ENCODE measurements at regions not wholly inside any gene's neighbourhood (a gene's known extent, or its start where the extent isn't known, plus 50 kb on each side); places are given as distances from the start of the nearest gene placed in this dataset.
"Not testable (repeated sequence)": the region's sequence is repeated elsewhere in the genome, so short reads cannot be mapped to it uniquely, and the experiment has no call there.

DNA sequence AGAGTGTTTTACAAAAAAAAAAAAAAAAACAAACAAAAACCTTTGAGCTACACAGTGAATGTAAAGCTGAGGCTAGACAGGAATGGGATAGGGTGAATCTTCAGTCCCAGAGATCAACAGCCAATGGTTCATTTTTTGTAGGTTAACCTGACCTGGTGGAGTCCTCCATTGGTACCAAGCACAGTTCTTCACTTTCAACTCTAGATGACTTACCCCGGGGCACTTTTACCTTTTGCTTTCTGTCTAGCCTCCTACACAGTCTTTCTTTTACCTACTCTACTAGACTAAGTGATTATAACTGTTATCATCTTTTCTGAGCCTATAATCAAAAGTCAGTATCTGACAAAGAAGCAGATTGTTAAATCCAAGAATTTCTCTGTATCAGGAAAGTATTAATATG lies 50.9 kb downstream of the ANXA2R start:
- H3K4me1 Mint-ChIP-seq = peaks cover 18% of the 10 kb centered on the region

DNA sequence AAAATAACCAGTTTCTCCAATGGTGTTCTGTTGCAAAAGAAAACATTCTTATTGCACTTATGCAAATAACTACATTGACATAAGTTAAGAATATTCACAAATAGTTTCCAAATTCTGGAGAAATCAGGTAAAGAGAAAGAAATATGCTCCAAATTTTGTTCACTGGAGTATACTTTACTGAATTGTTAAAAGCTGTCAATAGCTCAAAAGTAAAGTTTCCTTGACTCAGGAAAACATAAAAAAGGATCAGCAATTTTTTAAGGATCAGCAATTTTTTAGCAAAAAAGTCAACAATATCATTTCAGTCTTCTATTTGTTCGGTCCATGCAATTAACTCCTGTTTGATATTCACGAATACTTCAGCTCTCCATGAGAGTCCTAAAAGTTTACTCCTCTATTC lies 51.6 kb downstream of the ANXA2R start:
- Mint-ChIP-seq H3K27ac (no peak overlapping the region), H3K9me3 (peaks cover 48% of the 10 kb centered on the region), H3K27me3 (ENCODE audit: low read depth, poor library complexity) (peaks cover 73% of the 10 kb centered on the region), H3K4me3 (no peak overlapping the region), H3K36me3 (ENCODE audit: low read depth) (peaks cover 4% of the 10 kb centered on the region), H3K4me1 (peaks cover 13% of the 10 kb centered on the region)
- TF ChIP-seq, protein P1, sequence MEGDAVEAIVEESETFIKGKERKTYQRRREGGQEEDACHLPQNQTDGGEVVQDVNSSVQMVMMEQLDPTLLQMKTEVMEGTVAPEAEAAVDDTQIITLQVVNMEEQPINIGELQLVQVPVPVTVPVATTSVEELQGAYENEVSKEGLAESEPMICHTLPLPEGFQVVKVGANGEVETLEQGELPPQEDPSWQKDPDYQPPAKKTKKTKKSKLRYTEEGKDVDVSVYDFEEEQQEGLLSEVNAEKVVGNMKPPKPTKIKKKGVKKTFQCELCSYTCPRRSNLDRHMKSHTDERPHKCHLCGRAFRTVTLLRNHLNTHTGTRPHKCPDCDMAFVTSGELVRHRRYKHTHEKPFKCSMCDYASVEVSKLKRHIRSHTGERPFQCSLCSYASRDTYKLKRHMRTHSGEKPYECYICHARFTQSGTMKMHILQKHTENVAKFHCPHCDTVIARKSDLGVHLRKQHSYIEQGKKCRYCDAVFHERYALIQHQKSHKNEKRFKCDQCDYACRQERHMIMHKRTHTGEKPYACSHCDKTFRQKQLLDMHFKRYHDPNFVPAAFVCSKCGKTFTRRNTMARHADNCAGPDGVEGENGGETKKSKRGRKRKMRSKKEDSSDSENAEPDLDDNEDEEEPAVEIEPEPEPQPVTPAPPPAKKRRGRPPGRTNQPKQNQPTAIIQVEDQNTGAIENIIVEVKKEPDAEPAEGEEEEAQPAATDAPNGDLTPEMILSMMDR (IDR thresholded peaks at IDR 0.05) = no peak
- no peak for DNase-seq

More for the DNA sequence above, 50.9 kb downstream of the ANXA2R start:
- H3K27me3 Mint-ChIP-seq (ENCODE audit: low read depth, poor library complexity) = peaks cover 77% of the 10 kb centered on the region
- TF ChIP-seq, protein P1 (IDR thresholded peaks at IDR 0.05) = no peak
- no peak overlapping the region for H3K27ac Mint-ChIP-seq
- no peak overlapping the region for H3K4me3 Mint-ChIP-seq
- peaks cover 4% of the 10 kb centered on the region for H3K36me3 Mint-ChIP-seq (ENCODE audit: low read depth)
- H3K9me3 Mint-ChIP-seq = peaks cover 54% of the 10 kb centered on the region
- DNase-seq = no peak

DNA sequence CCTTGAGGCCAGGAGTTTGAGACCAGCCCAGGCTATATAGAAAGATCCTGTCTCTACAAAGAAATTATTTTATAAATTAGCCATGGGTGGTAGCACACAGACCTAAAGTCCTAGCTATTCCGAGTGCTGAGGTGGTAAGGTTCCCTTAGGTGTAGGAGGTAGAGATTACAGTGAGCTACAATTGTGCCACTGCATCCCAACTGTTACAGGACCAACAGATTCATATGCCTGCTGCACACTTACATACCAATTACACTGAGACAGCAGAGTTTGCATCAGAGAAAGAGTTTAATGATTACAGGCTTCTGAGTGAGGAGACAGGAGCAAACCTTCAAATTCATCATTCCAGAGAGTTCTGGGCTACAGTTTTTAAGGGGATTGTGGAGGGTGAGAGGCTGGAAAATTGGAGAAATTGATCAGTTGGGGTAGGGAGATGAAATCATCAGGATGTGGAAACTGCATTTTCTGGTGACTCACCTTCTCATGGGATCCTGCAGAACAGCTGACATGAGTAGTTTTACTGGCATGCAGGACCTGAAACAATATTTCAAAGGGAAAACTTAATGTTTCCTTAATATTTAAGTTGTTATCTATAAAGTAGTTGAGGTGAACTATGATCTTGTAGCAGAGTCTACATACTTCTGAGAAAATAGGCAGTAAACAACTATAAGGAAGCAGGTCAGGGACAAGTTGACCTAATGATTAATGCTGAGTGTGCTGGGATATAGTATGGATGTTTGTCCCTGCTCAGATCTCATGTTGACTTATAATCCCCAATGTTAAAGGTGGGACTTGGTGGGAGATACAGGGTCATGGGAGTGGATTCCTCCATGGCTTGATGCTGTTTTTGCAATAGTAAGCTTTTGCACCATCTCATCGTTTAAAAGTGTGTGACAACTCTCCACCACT lies 54.7 kb downstream of the ANXA2R start:
- H3K36me3 Mint-ChIP-seq (ENCODE audit: low read depth) = peaks cover 4% of the 10 kb centered on the region
- H3K4me3 Mint-ChIP-seq = no peak overlapping the region

DNA sequence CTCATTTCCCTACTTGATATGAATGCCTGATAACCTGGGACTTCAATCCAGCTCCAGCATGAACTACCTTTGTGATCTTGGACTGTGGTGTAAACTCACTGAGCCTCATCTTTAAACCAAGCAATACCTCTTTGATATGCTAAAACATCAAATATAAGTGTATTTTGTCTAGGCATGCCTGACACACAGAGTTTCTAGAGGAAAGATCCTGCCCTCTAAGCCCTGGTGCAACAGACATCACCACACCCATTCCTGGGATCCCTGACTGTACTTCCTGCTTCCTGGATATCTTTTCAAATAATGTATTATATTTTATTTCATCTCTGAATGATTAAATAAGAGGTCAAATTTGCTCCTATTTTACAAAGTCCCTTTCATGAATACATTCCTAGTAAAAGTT lies 55.8 kb downstream of the ANXA2R start:
- peaks cover 45% of the 10 kb centered on the region for H3K9me3 Mint-ChIP-seq
- TF ChIP-seq, protein P1 (IDR thresholded peaks at IDR 0.05) = no peak
- H3K4me1 Mint-ChIP-seq = no peaks in the 10 kb centered on the region
- no peaks in the 10 kb centered on the region for H3K36me3 Mint-ChIP-seq (ENCODE audit: low read depth)
- DNase-seq = no peak
- H3K4me3 Mint-ChIP-seq = no peak overlapping the region
- H3K27me3 Mint-ChIP-seq (ENCODE audit: low read depth, poor library complexity) = peaks cover 32% of the 10 kb centered on the region
- no peak overlapping the region for H3K27ac Mint-ChIP-seq

More for the DNA sequence above, 54.7 kb downstream of the ANXA2R start:
- TF ChIP-seq, protein P1 (IDR thresholded peaks at IDR 0.05) = no peak
- Mint-ChIP-seq H3K27me3 (ENCODE audit: low read depth, poor library complexity) (peaks cover 43% of the 10 kb centered on the region), H3K9me3 (peaks cover 52% of the 10 kb centered on the region), H3K4me1 (no peaks in the 10 kb centered on the region), H3K27ac (no peak overlapping the region)
- DNase-seq = no peak

DNA sequence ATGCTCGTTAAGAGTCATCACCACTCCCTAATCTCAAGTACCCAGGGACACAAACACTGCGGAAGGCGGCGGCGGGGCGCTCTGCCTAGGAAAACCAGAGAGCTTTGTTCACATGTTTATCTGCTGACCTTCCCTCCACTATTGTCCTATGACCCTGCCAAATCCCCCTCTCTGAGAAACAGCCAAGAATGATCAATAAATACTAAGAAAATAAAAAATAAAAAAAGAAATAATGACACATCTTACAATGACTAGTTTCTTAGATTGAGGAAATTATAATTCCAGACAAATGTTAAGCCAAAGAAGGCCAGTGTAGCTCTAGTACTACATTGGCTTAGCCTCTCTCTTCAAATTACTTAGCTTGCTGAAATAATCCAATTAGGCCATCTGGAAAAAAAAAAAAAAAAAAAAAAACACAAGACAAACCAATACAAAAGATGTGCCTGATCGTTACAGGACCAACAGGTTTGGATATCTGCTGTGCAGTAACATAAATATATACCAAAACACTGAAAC lies 58.0 kb downstream of the ANXA2R start:
- no peaks in the 10 kb centered on the region for H3K4me1 Mint-ChIP-seq
- peaks cover 23% of the 10 kb centered on the region for H3K27me3 Mint-ChIP-seq (ENCODE audit: low read depth, poor library complexity)
- TF ChIP-seq, protein P1 (IDR thresholded peaks at IDR 0.05) = no peak
- no peak overlapping the region for H3K27ac Mint-ChIP-seq
- H3K9me3 Mint-ChIP-seq = peaks cover 41% of the 10 kb centered on the region
- peaks cover 5% of the 10 kb centered on the region for H3K36me3 Mint-ChIP-seq (ENCODE audit: low read depth)
- DNase-seq = no peak
- no peak overlapping the region for H3K4me3 Mint-ChIP-seq

DNA sequence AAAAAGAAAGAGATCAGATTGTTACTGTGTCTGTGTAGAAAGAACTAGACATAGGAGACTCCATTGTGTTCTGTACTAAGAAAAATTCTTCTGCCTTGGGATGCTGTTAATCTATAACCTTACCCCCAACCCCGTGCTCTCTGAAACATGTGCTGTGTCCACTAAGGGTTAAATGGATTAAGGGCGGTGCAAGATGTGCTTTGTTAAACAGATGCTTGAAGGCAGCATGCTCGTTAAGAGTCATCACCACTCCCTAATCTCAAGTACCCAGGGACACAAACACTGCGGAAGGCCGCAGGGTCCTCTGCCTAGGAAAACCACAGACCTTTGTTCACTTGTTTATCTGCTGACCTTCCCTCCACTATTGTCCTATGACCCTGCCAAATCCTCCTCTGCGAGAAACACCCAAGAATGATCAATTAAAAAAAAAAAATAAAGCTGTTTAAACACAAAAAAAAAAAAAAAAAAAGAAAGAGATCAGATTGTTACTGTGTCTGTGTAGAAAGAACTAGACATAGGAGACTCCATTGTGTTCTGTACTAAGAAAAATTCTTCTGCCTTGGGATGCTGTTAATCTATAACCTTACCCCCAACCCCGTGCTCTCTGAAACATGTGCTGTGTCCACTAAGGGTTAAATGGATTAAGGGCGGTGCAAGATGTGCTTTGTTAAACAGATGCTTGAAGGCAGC lies 58.6 kb downstream of the ANXA2R start:
- not testable (repeated sequence) for DNase-seq; H3K36me3 Mint-ChIP-seq (ENCODE audit: low read depth); H3K4me3 Mint-ChIP-seq; H3K4me1 Mint-ChIP-seq; H3K27ac Mint-ChIP-seq
- Mint-ChIP-seq H3K27me3 (ENCODE audit: low read depth, poor library complexity) (peaks cover 23% of the 10 kb centered on the region), H3K9me3 (peaks cover 42% of the 10 kb centered on the region)

DNA sequence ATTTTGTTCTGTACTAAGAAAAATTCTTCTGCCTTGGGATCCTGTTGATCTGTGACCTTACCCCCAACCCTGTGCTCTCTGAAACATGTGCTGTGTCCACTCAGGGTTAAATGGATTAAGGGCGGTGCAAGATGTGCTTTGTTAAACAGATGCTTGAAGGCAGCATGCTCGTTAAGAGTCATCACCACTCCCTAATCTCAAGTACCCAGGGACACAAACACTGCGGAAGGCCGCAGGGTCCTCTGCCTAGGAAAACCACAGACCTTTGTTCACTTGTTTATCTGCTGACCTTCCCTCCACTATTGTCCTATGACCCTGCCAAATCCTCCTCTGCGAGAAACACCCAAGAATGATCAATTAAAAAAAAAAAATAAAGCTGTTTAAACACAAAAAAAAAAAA lies 59.1 kb downstream of the ANXA2R start:
- not testable (repeated sequence) for H3K4me1 Mint-ChIP-seq; DNase-seq; H3K27ac Mint-ChIP-seq; H3K36me3 Mint-ChIP-seq (ENCODE audit: low read depth); H3K4me3 Mint-ChIP-seq
- Mint-ChIP-seq H3K27me3 (ENCODE audit: low read depth, poor library complexity) (peaks cover 18% of the 10 kb centered on the region), H3K9me3 (peaks cover 37% of the 10 kb centered on the region)

DNA sequence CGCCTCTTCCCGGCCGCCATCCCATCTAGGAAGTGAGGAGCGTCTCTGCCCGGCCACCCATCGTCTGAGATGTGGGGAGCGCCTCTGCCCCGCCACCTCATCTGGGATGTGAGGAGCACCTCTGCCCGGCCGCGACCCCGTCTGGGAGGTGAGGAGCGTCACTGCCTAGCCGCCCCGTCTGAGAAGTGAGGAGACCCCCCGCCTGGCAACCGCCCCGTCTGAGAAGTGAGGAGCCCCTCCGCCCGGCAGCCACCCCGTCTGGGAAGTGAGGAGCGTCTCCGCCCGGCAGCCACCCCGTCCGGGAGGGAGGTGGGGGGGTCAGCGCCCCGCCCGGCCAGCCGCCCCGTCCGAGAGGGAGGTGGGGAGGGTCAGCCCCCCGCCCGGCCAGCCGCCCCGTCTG lies 59.7 kb downstream of the ANXA2R start:
- H3K4me1 Mint-ChIP-seq; H3K27ac Mint-ChIP-seq; H3K36me3 Mint-ChIP-seq (ENCODE audit: low read depth); DNase-seq; H3K4me3 Mint-ChIP-seq: not testable (repeated sequence)
- Mint-ChIP-seq H3K27me3 (ENCODE audit: low read depth, poor library complexity) (peaks cover 12% of the 10 kb centered on the region), H3K9me3 (peaks cover 34% of the 10 kb centered on the region)

DNA sequence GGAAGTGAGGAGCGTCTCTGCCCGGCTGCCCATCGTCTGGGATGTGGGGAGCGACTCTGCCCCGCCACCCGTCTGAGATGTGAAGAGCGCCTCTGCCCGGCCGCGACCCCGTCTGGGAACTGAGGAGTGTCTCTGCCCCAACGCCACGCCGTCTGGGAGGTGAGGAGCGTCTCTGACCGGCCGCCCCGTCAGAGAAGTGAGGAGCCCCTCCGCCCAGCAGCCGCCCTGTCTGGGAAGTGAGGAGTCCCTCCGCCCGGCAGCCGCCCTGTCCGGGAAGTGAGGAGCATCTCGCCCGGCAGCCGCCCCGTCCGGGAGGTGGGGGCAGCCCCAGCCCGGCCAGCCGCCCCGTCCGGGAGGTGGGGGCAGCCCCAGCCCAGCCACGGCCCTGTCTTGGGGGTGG lies 60.9 kb downstream of the ANXA2R start:
- DNase-seq; H3K27ac Mint-ChIP-seq; H3K4me3 Mint-ChIP-seq; H3K27me3 Mint-ChIP-seq (ENCODE audit: low read depth, poor library complexity); H3K4me1 Mint-ChIP-seq; H3K36me3 Mint-ChIP-seq (ENCODE audit: low read depth): not testable (repeated sequence)
- peaks cover 34% of the 10 kb centered on the region for H3K9me3 Mint-ChIP-seq
